Activated T-cell treated with anti-CD3 and anti-CD28 coated beads for 48 hours (primary cell): ENCODE measurements at regions not wholly inside any gene's neighbourhood (a gene's known extent, or its start where the extent isn't known, plus 50 kb on each side); places are given as distances from the start of the nearest gene placed in this dataset.

ENCODE experiments used
- DNase-seq: peaks from one replicate; pipeline ENCODE4 v3.0.0-alpha.2; 2020; ENCODE audit warnings: low read depth

- DNase-seq, result no peak
Measured at GRCh38 chr7:45455662-45456061, 118.5 kb upstream of the ADCY1 start.

- DNase-seq, result no peak
Measured at GRCh38 chr7:45456105-45456504, 118.1 kb upstream of the ADCY1 start.

GRCh38 chr7:45456747-45457524 lies 117.2 kb upstream of the ADCY1 start:
- DNase-seq, result no peak

GRCh38 chr7:45457591-45457990 lies 116.6 kb upstream of the ADCY1 start:
- DNase-seq, result no peak

- no peak for DNase-seq
Measured at GRCh38 chr7:45459476-45459875, 114.7 kb upstream of the ADCY1 start.

- no peak for DNase-seq
Measured at GRCh38 chr7:45460379-45460778, 113.8 kb upstream of the ADCY1 start.

- DNase-seq, result no peak
Measured at GRCh38 chr7:45461026-45461425, 113.1 kb upstream of the ADCY1 start.

- DNase-seq, result no peak
Measured at GRCh38 chr7:45469103-45469502, 105.1 kb upstream of the ADCY1 start.

GRCh38 chr7:45470031-45470430 lies 104.1 kb upstream of the ADCY1 start:
- no peak for DNase-seq

- DNase-seq, result no peak
Measured at GRCh38 chr7:45479781-45480180, 94.4 kb upstream of the ADCY1 start.

GRCh38 chr7:45482451-45482850 lies 91.7 kb upstream of the ADCY1 start:
- DNase-seq, result no peak

- DNase-seq, result no peak
Measured at GRCh38 chr7:45484094-45484493, 90.1 kb upstream of the ADCY1 start.

GRCh38 chr7:45486575-45486974 lies 87.6 kb upstream of the ADCY1 start:
- DNase-seq, result no peak

- no peak for DNase-seq
Measured at GRCh38 chr7:45494885-45495284, 79.3 kb upstream of the ADCY1 start.

GRCh38 chr7:45495618-45496017 lies 78.5 kb upstream of the ADCY1 start:
- no peak for DNase-seq

- DNase-seq, result no peak
Measured at GRCh38 chr7:45500257-45500656, 73.9 kb upstream of the ADCY1 start.

GRCh38 chr7:45501791-45502190 lies 72.4 kb upstream of the ADCY1 start:
- DNase-seq, result no peak

- no peak for DNase-seq
Measured at GRCh38 chr7:45506059-45506458, 68.1 kb upstream of the ADCY1 start.

GRCh38 chr7:45509222-45509621 lies 64.9 kb upstream of the ADCY1 start:
- DNase-seq, result no peak

- DNase-seq, result no peak
Measured at GRCh38 chr7:45511721-45512597, 62.2 kb upstream of the ADCY1 start.

GRCh38 chr7:45514944-45515343 lies 59.2 kb upstream of the ADCY1 start:
- DNase-seq, result no peak

GRCh38 chr7:45515346-45515745 lies 58.8 kb upstream of the ADCY1 start:
- DNase-seq, result no peak
